SK-N-SH treated with all-trans-retinoic acid at 6 μM for 48 hours (cell line): ENCODE measurements at regions not wholly inside any gene's neighbourhood (a gene's known extent, or its start where the extent isn't known, plus 50 kb on each side); places are given as distances from the start of the nearest gene placed in this dataset.

Source experiments
- ARNTL ChIP-seq: fragments of 450-650 bp; formaldehyde crosslinking; IDR thresholded peaks from 2 replicates; pipeline ENCODE4 v1.5.0; 2020; ENCODE audit warnings: low read depth, mild to moderate bottlenecking, moderate library complexity, borderline replicate concordance
- OSR1 ChIP-seq: fragments of 250-450 bp; sonication (Bioruptor Pico); IDR thresholded peaks from 2 replicates; pipeline ENCODE4 v1.8.0; 2022; ENCODE audit warnings: moderate library complexity, mild to moderate bottlenecking, inconsistent platforms
- ZFP3 ChIP-seq: fragments of 250-450 bp; sonication (Bioruptor Pico); IDR thresholded peaks from 2 replicates; pipeline ENCODE4 v1.5.0; 2020; ENCODE audit warnings: mild to moderate bottlenecking, moderate library complexity

DNA sequence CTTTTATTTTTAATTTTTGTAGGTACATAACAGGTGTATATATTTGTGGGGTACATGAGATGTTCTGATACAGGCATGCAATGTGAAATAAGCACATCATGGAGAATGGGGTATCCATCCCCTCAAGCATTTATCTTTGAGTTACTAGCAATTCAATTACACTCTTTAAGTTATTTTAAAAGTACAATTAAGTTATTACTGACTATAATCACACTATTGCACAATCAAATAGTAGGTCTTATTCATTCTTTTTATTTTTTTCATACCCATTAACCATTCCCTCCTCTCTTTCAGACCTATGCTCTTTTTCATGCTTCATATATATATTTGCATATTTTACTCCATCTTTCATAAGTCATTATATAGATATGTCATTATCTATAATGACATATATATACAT is 93.3 kb downstream of the MAGEB5 start:
- TF ChIP-seq OSR1 (CRISPR knock-in tag), result no peak
- no peak for TF ChIP-seq ARNTL (CRISPR knock-in tag)
- TF ChIP-seq ZFP3, result no peak
